ENCODE measurements at regions not wholly inside any gene's neighbourhood (a gene's known extent, or its start where the extent isn't known, plus 50 kb on each side); places are given as distances from the start of the nearest gene placed in this dataset.
"Not testable (repeated sequence)": the region's sequence is repeated elsewhere in the genome, so short reads cannot be mapped to it uniquely, and the experiment has no call there.

GRCh38 chr17:22300177-22300576, 607.9 kb downstream of the KCNJ18 start:
- TF ChIP-seq ZNF274 (IDR thresholded peaks at IDR 0.05; ENCODE audit: low read depth, low read length): no peak
- TF ChIP-seq SUZ12 (IDR thresholded peaks at IDR 0.05; ENCODE audit: extremely low read depth, insufficient read depth, insufficient read length): no peak
- TF ChIP-seq YY1 (IDR thresholded peaks at IDR 0.05; ENCODE audit: insufficient read depth, insufficient read length): no peak
- Histone ChIP-seq H3K4me3 (ENCODE audit: insufficient read length, low read depth) (no peak overlapping the region), H3K27me3 (ENCODE audit: insufficient read depth, insufficient read length) (no peaks in the 10 kb centered on the region), H3K9me3 (ENCODE audit: insufficient read depth, low read length) (no peaks in the 10 kb centered on the region), H3K9ac (ENCODE audit: insufficient read length, low read depth) (no peak overlapping the region), H3K4me1 (ENCODE audit: insufficient read depth, insufficient read length) (no peaks in the 10 kb centered on the region), H3K36me3 (ENCODE audit: insufficient read depth, insufficient read length, low read length) (no peaks in the 10 kb centered on the region)
- no peak for DNase-seq (ENCODE audit: low read depth, low spot score)

- Histone ChIP-seq H3K27me3 (ENCODE audit: insufficient read depth, insufficient read length) (no peaks in the 10 kb centered on the region), H3K9ac (ENCODE audit: insufficient read length, low read depth) (no peak overlapping the region), H3K36me3 (ENCODE audit: insufficient read depth, insufficient read length, low read length) (no peaks in the 10 kb centered on the region), H3K4me3 (ENCODE audit: insufficient read length, low read depth) (no peak overlapping the region), H3K4me1 (ENCODE audit: insufficient read depth, insufficient read length) (no peaks in the 10 kb centered on the region), H3K9me3 (ENCODE audit: insufficient read depth, low read length) (no peaks in the 10 kb centered on the region)
- no peak for DNase-seq (ENCODE audit: low read depth, low spot score)
- TF ChIP-seq ZNF274 (IDR thresholded peaks at IDR 0.05; ENCODE audit: low read depth, low read length) (no peak), YY1 (IDR thresholded peaks at IDR 0.05; ENCODE audit: insufficient read depth, insufficient read length) (no peak), SUZ12 (IDR thresholded peaks at IDR 0.05; ENCODE audit: extremely low read depth, insufficient read depth, insufficient read length) (no peak)
Observed at GRCh38 chr17:22300731-22301352, 608.5 kb downstream of the KCNJ18 start.

GRCh38 chr17:22301353-22301745, 609.0 kb downstream of the KCNJ18 start:
- Histone ChIP-seq H3K36me3 (ENCODE audit: insufficient read depth, insufficient read length, low read length) (no peaks in the 10 kb centered on the region), H3K4me3 (ENCODE audit: insufficient read length, low read depth) (no peak overlapping the region), H3K9ac (ENCODE audit: insufficient read length, low read depth) (no peak overlapping the region), H3K9me3 (ENCODE audit: insufficient read depth, low read length) (no peaks in the 10 kb centered on the region), H3K4me1 (ENCODE audit: insufficient read depth, insufficient read length) (no peaks in the 10 kb centered on the region), H3K27me3 (ENCODE audit: insufficient read depth, insufficient read length) (no peaks in the 10 kb centered on the region)
- DNase-seq (ENCODE audit: low read depth, low spot score): no peak
- TF ChIP-seq YY1 (IDR thresholded peaks at IDR 0.05; ENCODE audit: insufficient read depth, insufficient read length): no peak
- TF ChIP-seq ZNF274 (IDR thresholded peaks at IDR 0.05; ENCODE audit: low read depth, low read length): no peak
- TF ChIP-seq SUZ12 (IDR thresholded peaks at IDR 0.05; ENCODE audit: extremely low read depth, insufficient read depth, insufficient read length): no peak

- Histone ChIP-seq H3K9ac (ENCODE audit: insufficient read length, low read depth) (no peak overlapping the region), H3K4me3 (ENCODE audit: insufficient read length, low read depth) (no peak overlapping the region), H3K9me3 (ENCODE audit: insufficient read depth, low read length) (no peaks in the 10 kb centered on the region), H3K36me3 (ENCODE audit: insufficient read depth, insufficient read length, low read length) (no peaks in the 10 kb centered on the region), H3K27me3 (ENCODE audit: insufficient read depth, insufficient read length) (no peaks in the 10 kb centered on the region), H3K4me1 (ENCODE audit: insufficient read depth, insufficient read length) (no peaks in the 10 kb centered on the region)
- no peak for DNase-seq (ENCODE audit: low read depth, low spot score)
- TF ChIP-seq YY1 (IDR thresholded peaks at IDR 0.05; ENCODE audit: insufficient read depth, insufficient read length) (no peak), SUZ12 (IDR thresholded peaks at IDR 0.05; ENCODE audit: extremely low read depth, insufficient read depth, insufficient read length) (no peak), ZNF274 (IDR thresholded peaks at IDR 0.05; ENCODE audit: low read depth, low read length) (no peak)
Observed at GRCh38 chr17:22303096-22303495, 610.8 kb downstream of the KCNJ18 start.

- no peaks in the 10 kb centered on the region for H3K36me3 ChIP-seq (ENCODE audit: insufficient read depth, insufficient read length, low read length)
- H3K9me3 ChIP-seq (ENCODE audit: insufficient read depth, low read length): no peaks in the 10 kb centered on the region
- no peaks in the 10 kb centered on the region for H3K4me1 ChIP-seq (ENCODE audit: insufficient read depth, insufficient read length)
- no peak overlapping the region for H3K4me3 ChIP-seq (ENCODE audit: insufficient read length, low read depth)
- H3K27me3 ChIP-seq (ENCODE audit: insufficient read depth, insufficient read length): no peaks in the 10 kb centered on the region
- no peak overlapping the region for H3K9ac ChIP-seq (ENCODE audit: insufficient read length, low read depth)
- DNase-seq (ENCODE audit: low read depth, low spot score): no peak
- TF ChIP-seq YY1 (IDR thresholded peaks at IDR 0.05; ENCODE audit: insufficient read depth, insufficient read length): no peak
- TF ChIP-seq ZNF274 (IDR thresholded peaks at IDR 0.05; ENCODE audit: low read depth, low read length): no peak
- TF ChIP-seq SUZ12 (IDR thresholded peaks at IDR 0.05; ENCODE audit: extremely low read depth, insufficient read depth, insufficient read length): no peak
Observed at GRCh38 chr17:22303865-22304264, 611.5 kb downstream of the KCNJ18 start.

- Histone ChIP-seq H3K9ac (ENCODE audit: insufficient read length, low read depth) (no peak overlapping the region), H3K9me3 (ENCODE audit: insufficient read depth, low read length) (no peaks in the 10 kb centered on the region), H3K36me3 (ENCODE audit: insufficient read depth, insufficient read length, low read length) (no peaks in the 10 kb centered on the region), H3K4me1 (ENCODE audit: insufficient read depth, insufficient read length) (no peaks in the 10 kb centered on the region), H3K27me3 (ENCODE audit: insufficient read depth, insufficient read length) (no peaks in the 10 kb centered on the region), H3K4me3 (ENCODE audit: insufficient read length, low read depth) (no peak overlapping the region)
- no peak for TF ChIP-seq YY1 (IDR thresholded peaks at IDR 0.05; ENCODE audit: insufficient read depth, insufficient read length)
- no peak for TF ChIP-seq SUZ12 (IDR thresholded peaks at IDR 0.05; ENCODE audit: extremely low read depth, insufficient read depth, insufficient read length)
- no peak for TF ChIP-seq ZNF274 (IDR thresholded peaks at IDR 0.05; ENCODE audit: low read depth, low read length)
- DNase-seq (ENCODE audit: low read depth, low spot score): no peak
Observed at GRCh38 chr17:22304667-22305303, 612.5 kb downstream of the KCNJ18 start.

GRCh38 chr17:22305356-22306071, 613.2 kb downstream of the KCNJ18 start:
- Histone ChIP-seq H3K4me1 (ENCODE audit: insufficient read depth, insufficient read length) (no peaks in the 10 kb centered on the region), H3K4me3 (ENCODE audit: insufficient read length, low read depth) (no peak overlapping the region), H3K36me3 (ENCODE audit: insufficient read depth, insufficient read length, low read length) (no peaks in the 10 kb centered on the region), H3K9ac (ENCODE audit: insufficient read length, low read depth) (no peak overlapping the region), H3K9me3 (ENCODE audit: insufficient read depth, low read length) (no peaks in the 10 kb centered on the region), H3K27me3 (ENCODE audit: insufficient read depth, insufficient read length) (no peaks in the 10 kb centered on the region)
- TF ChIP-seq SUZ12 (IDR thresholded peaks at IDR 0.05; ENCODE audit: extremely low read depth, insufficient read depth, insufficient read length) (no peak), YY1 (IDR thresholded peaks at IDR 0.05; ENCODE audit: insufficient read depth, insufficient read length) (no peak)
- no peak for DNase-seq (ENCODE audit: low read depth, low spot score)

GRCh38 chr17:22310292-22310691, 618.0 kb downstream of the KCNJ18 start:
- H3K4me3 ChIP-seq (ENCODE audit: insufficient read length, low read depth); H3K36me3 ChIP-seq (ENCODE audit: insufficient read depth, insufficient read length, low read length); H3K9me3 ChIP-seq (ENCODE audit: insufficient read depth, low read length); H3K4me1 ChIP-seq (ENCODE audit: insufficient read depth, insufficient read length); H3K27me3 ChIP-seq (ENCODE audit: insufficient read depth, insufficient read length); DNase-seq (ENCODE audit: low read depth, low spot score); H3K9ac ChIP-seq (ENCODE audit: insufficient read length, low read depth): not testable (repeated sequence)

Measured in NT2/D1 (cell line).